ENCODE measurements at regions not wholly inside any gene's neighbourhood (a gene's known extent, or its start where the extent isn't known, plus 50 kb on each side); places are given as distances from the start of the nearest gene placed in this dataset.

- no peak overlapping the region for H4K91ac ChIP-seq (ENCODE audit: insufficient read depth, low read depth, low read length)
- dilution Hi-C loops (cut with HindIII; ENCODE audit: low sequenced_read_pairs, unreplicated experiment): no loop called here
- H2BK20ac ChIP-seq (ENCODE audit: low read depth, low read length): no peak overlapping the region
- H3K27me3 ChIP-seq (ENCODE audit: control insufficient read depth, insufficient read depth, low read length): no peaks in the 10 kb centered on the region
- H3K4me3 ChIP-seq (ENCODE audit: insufficient read depth, low read depth, low read length): no peak overlapping the region
- no peak overlapping the region for H3K4me2 ChIP-seq (ENCODE audit: low read depth, low read length)
- H2AK9ac ChIP-seq (replicated peaks; ENCODE audit: low read depth, low read length, poor library complexity): no peak overlapping the region
- H3K4ac ChIP-seq (ENCODE audit: low read depth, low read length): no peak overlapping the region
- no peak overlapping the region for H3K9ac ChIP-seq (ENCODE audit: low read depth, low read length)
- POLR2A ChIA-PET (ENCODE audit: unreplicated experiment): no interaction called here
- H3K9me1 ChIP-seq (ENCODE audit: insufficient read depth, low read length): no peaks in the 10 kb centered on the region
- no peak overlapping the region for H4K5ac ChIP-seq (ENCODE audit: low read depth, low read length)
- DNase-seq (no peak), ATAC-seq (ENCODE audit: low read depth) (no peak)
- WGBS, 2 experiments (ENCODE audit: extremely low coverage in 2 of 2, insufficient read length in 1 of 2): no CpG with 5 or more reads among the region's 1 CpG
- H3K9me3 ChIP-seq (ENCODE audit: control insufficient read depth, insufficient read depth, low read length): peaks cover 3% of the 10 kb centered on the region; the same call in 1 of the 2 replicates
- H3K79me1 ChIP-seq (ENCODE audit: low read depth in 1 of 2, low read length in 2 of 2): no peaks in the 10 kb centered on the region
- in situ Hi-C loops (cut with MboI; ENCODE audit: low sequenced_read_pairs): no loop called here
- no peak overlapping the region for H2AFZ ChIP-seq (replicated peaks; ENCODE audit: low read length, poor library complexity)
- H4K20me1 ChIP-seq (ENCODE audit: insufficient read depth, low read length): no peaks in the 10 kb centered on the region
- no peak overlapping the region for H4K8ac ChIP-seq (ENCODE audit: low read depth in 2 of 2, low read length in 2 of 2)
- no peak overlapping the region for H2BK15ac ChIP-seq (ENCODE audit: low read depth, low read length)
- H3K27ac ChIP-seq (ENCODE audit: insufficient read depth, low read length): no peak overlapping the region
- no peak overlapping the region for H2AK5ac ChIP-seq (ENCODE audit: low read depth, low read length)
- H3K4me1 ChIP-seq (ENCODE audit: control insufficient read depth, insufficient read depth, low read length): no peaks in the 10 kb centered on the region
- no peak overlapping the region for H3K56ac ChIP-seq (ENCODE audit: extremely low read depth, insufficient read depth, low read length)
- H3K36me3 ChIP-seq (ENCODE audit: control insufficient read depth, insufficient read depth, low read length): no peaks in the 10 kb centered on the region
- no peak overlapping the region for H3K23ac ChIP-seq (ENCODE audit: low read depth, low read length)
- no peak overlapping the region for H2BK5ac ChIP-seq (ENCODE audit: low read depth, low read length, poor library complexity, severe bottlenecking)
- no peak overlapping the region for H3K14ac ChIP-seq (replicated peaks; ENCODE audit: low read depth, low read length)
- BruUV-seq (replicated peaks): no TSS peak
- CTCF ChIA-PET: no interaction called here
- no peak overlapping the region for H2BK120ac ChIP-seq (ENCODE audit: low read depth, low read length)
- TF ChIP-seq NFE2L2 (IDR thresholded peaks at IDR 0.05; ENCODE audit: low read depth, low read length): no peak
- no peak for TF ChIP-seq CEBPB (IDR thresholded peaks at IDR 0.05; ENCODE audit: low read depth, low read length)
- no peak for TF ChIP-seq MAZ (IDR thresholded peaks at IDR 0.05; ENCODE audit: borderline replicate concordance, low read depth, low read length)
- no peak for TF ChIP-seq ELK1 (IDR thresholded peaks at IDR 0.05; ENCODE audit: borderline replicate concordance, low read depth, low read length)
- TF ChIP-seq CTCF (conservative IDR thresholded peaks at IDR 0.05; ENCODE audit: low read depth, low read length): no peak
- TF ChIP-seq RAD21 (IDR thresholded peaks at IDR 0.05; ENCODE audit: low read length): no peak
- no peak for TF ChIP-seq USF2 (IDR thresholded peaks at IDR 0.05; ENCODE audit: low read depth, low read length)
- no peak for TF ChIP-seq RFX5 (IDR thresholded peaks at IDR 0.05; ENCODE audit: low read depth, low read length)
- TF ChIP-seq POLR2A (IDR thresholded peaks at IDR 0.05; ENCODE audit: low read depth, low read length): no peak
- no peak for TF ChIP-seq MXI1 (IDR thresholded peaks at IDR 0.05; ENCODE audit: borderline replicate concordance, low read depth, low read length)
- TF ChIP-seq MAFK (IDR thresholded peaks at IDR 0.05; ENCODE audit: low read depth, low read length): no peak
- TF ChIP-seq RCOR1 (IDR thresholded peaks at IDR 0.05; ENCODE audit: insufficient replicate concordance, low read length): no peak
- TF ChIP-seq BHLHE40 (IDR thresholded peaks at IDR 0.05; ENCODE audit: low read depth, low read length): no peak
- intact Hi-C loops (cut with micrococcal nuclease): loop anchor here (2.0 kb wide), 1 partner anchor 332 kb away; no protein-coding TSS in a partner anchor
- H3K18ac ChIP-seq (ENCODE audit: low read depth, low read length): no peak overlapping the region
Observed at GRCh38 chr13:89694451-89694850, 1653.0 kb upstream of the MIR17HG start.

Data from IMR-90 (cell line).